Naive thymus-derived CD4-positive, alpha-beta T cell (primary cell): ENCODE measurements at regions not wholly inside any gene's neighbourhood (a gene's known extent, or its start where the extent isn't known, plus 50 kb on each side); places are given as distances from the start of the nearest gene placed in this dataset.
A peak's percentile ranks its signal among the peaks of the same experiment; 100 is the strongest.
"Not testable (repeated sequence)": the region's sequence is repeated elsewhere in the genome, so short reads cannot be mapped to it uniquely, and the experiment has no call there.

Source experiments
- ATAC-seq: fragments of 150-1000 bp; cut with Tn5 transposase; 2 replicates; pipeline ENCODE4 v1.10.0; 2021; ENCODE audit warnings: mild to moderate bottlenecking, moderate library complexity
- CTCF ChIA-PET: fragments of 350-600 bp; sonication (Branson Sonifier 250); formaldehyde crosslinking; loops from one replicate; lab custom pipeline; 2021; ENCODE audit warnings: antibody characterized with exemption; lab: Charles Lee
- POLR2A ChIA-PET: fragments of 350-600 bp; sonication (Branson Sonifier 250); formaldehyde crosslinking; loops from one replicate; lab custom pipeline; 2021; ENCODE audit warnings: antibody characterized with exemption, inconsistent platforms; lab: Charles Lee
- DNase-seq, 9 donors: peaks; one replicate each; pipeline versions ENCODE4 v3.0.0 to v3.0.0-alpha.2; 2020 to 2022; ENCODE audit warnings: mixed read lengths in 1 of 9
- H3K27ac ChIP-seq: one replicate; pipeline ENCODE4 v1.7.0; 2013; ENCODE audit warnings: mild to moderate bottlenecking, low read depth, low read length, moderate library complexity
- H3K27me3 ChIP-seq, 2 donors: one replicate each; pipeline ENCODE4 v1.7.0; 2013; ENCODE audit warnings: low read length in 2 of 2, mild to moderate bottlenecking in 2 of 2, moderate library complexity in 2 of 2; ENCODE audit not compliant: control insufficient read depth in 2 of 2, insufficient read depth in 2 of 2
- H3K36me3 ChIP-seq, 3 experiments: 1 replicate in 2 of 3; 2 replicates in 1 of 3; pipeline ENCODE4 v1.7.0; 2013; ENCODE audit warnings: low read length in 3 of 3, mild to moderate bottlenecking in 3 of 3, moderate library complexity in 1 of 3; ENCODE audit not compliant: insufficient read depth in 3 of 3, control insufficient read depth in 2 of 3
- H3K4me1 ChIP-seq, 2 donors: one replicate each; pipeline ENCODE4 v1.7.0; 2013; ENCODE audit warnings: low read length in 2 of 2, mild to moderate bottlenecking in 2 of 2, moderate library complexity in 1 of 2; ENCODE audit not compliant: control insufficient read depth in 2 of 2, insufficient read depth in 2 of 2
- H3K4me3 ChIP-seq: 2 replicates; pipeline ENCODE4 v1.7.0; 2013; ENCODE audit warnings: mild to moderate bottlenecking, low read length
- H3K9me3 ChIP-seq, 3 experiments: 1 replicate in 2 of 3; 2 replicates in 1 of 3; pipeline ENCODE4 v1.7.0; 2013; ENCODE audit warnings: low read length in 3 of 3; ENCODE audit not compliant: control insufficient read depth in 2 of 3
- H3K27ac Mint-ChIP-seq, 9 donors: one replicate each; pipeline ENCODE4 v1.8.0; 2020 to 2022; ENCODE audit warnings: mixed read lengths in 9 of 9, mild to moderate bottlenecking in 8 of 9, moderate library complexity in 5 of 9, inconsistent platforms in 2 of 9
- H3K27me3 Mint-ChIP-seq, 5 donors: one replicate each; pipeline ENCODE4 v1.8.0; 2021 to 2022; ENCODE audit warnings: mixed read lengths in 5 of 5, mild to moderate bottlenecking in 1 of 5
- H3K36me3 Mint-ChIP-seq, 5 donors: one replicate each; pipeline ENCODE4 v1.8.0; 2020 to 2022; ENCODE audit warnings: mixed read lengths in 5 of 5, mild to moderate bottlenecking in 3 of 5, inconsistent platforms in 1 of 5
- H3K4me1 Mint-ChIP-seq, 7 donors: one replicate each; pipeline ENCODE4 v1.8.0; 2020 to 2022; ENCODE audit warnings: mixed read lengths in 7 of 7, mild to moderate bottlenecking in 3 of 7, inconsistent platforms in 1 of 7
- H3K4me3 Mint-ChIP-seq, 10 donors: one replicate each; pipeline ENCODE4 v1.8.0; 2020 to 2022; ENCODE audit warnings: mild to moderate bottlenecking in 10 of 10, mixed read lengths in 10 of 10, moderate library complexity in 6 of 10, inconsistent platforms in 2 of 10
- H3K9me3 Mint-ChIP-seq, 11 donors: one replicate each; pipeline ENCODE4 v1.8.0; 2020 to 2022; ENCODE audit warnings: mixed read lengths in 11 of 11, mild to moderate bottlenecking in 4 of 11, inconsistent platforms in 1 of 11, moderate library complexity in 1 of 11
- intact Hi-C, 2 donors: fragments of 100-400 bp; cut with micrococcal nuclease; formaldehyde crosslinking; loops; one replicate each; pipeline ENCODE4 v1.15.1; 2023

GRCh38 chrX:73390628-73391567, 56.0 kb upstream of the CDX4 start:
- Histone ChIP-seq H3K36me3 (no peaks in the 10 kb centered on the region), H3K4me3 (no peak overlapping the region), H3K9me3 (no peaks in the 10 kb centered on the region), H3K27ac (no peak overlapping the region), H3K27me3 (no peaks in the 10 kb centered on the region), H3K4me1 (no peaks in the 10 kb centered on the region)
- no peaks in the 10 kb centered on the region for H3K4me1 Mint-ChIP-seq
- ATAC-seq (no peak), DNase-seq (no peak)
- intact Hi-C loops, result no loop called here
- H3K9me3 Mint-ChIP-seq, result peaks cover 0 to 16% (median 2%) of the 10 kb centered on the region in 11 donors
- H3K27ac Mint-ChIP-seq, result peak overlapping the region in 1 of 9 donors; percentile 7
- ChIA-PET POLR2A (no interaction called here), CTCF (no interaction called here)
- no peaks in the 10 kb centered on the region for H3K36me3 Mint-ChIP-seq
- no peaks in the 10 kb centered on the region for H3K27me3 Mint-ChIP-seq
- H3K4me3 Mint-ChIP-seq, result no peak overlapping the region

- CTCF ChIA-PET, result no interaction called here
- no peak overlapping the region for H3K4me3 Mint-ChIP-seq
These were observed 80.2 kb upstream of the CDX4 start for GRCh38 chrX:73366696-73367095.

GRCh38 chrX:73357294-73357693, 89.6 kb upstream of the CDX4 start:
- H3K9me3 ChIP-seq, CTCF ChIA-PET, H3K27me3 ChIP-seq, H3K27ac ChIP-seq, H3K4me3 Mint-ChIP-seq, H3K4me1 ChIP-seq, H3K36me3 ChIP-seq, H3K4me1 Mint-ChIP-seq, intact Hi-C loops, ATAC-seq, H3K4me3 ChIP-seq, H3K9me3 Mint-ChIP-seq, H3K27ac Mint-ChIP-seq, DNase-seq, H3K36me3 Mint-ChIP-seq, POLR2A ChIA-PET: not testable (repeated sequence)
- peaks cover 0 to 14% (median 3%) of the 10 kb centered on the region in 5 donors for H3K27me3 Mint-ChIP-seq

More at GRCh38 chrX:73366696-73367095, 80.2 kb upstream of the CDX4 start:
- DNase-seq (no peak), ATAC-seq (no peak)
- peaks cover 0 to 36% (median 6%) of the 10 kb centered on the region in 11 donors for H3K9me3 Mint-ChIP-seq
- no peak overlapping the region for H3K4me3 ChIP-seq
- intact Hi-C loops, result no loop called here
- H3K27ac Mint-ChIP-seq, result no peak overlapping the region
- H3K27me3 Mint-ChIP-seq, result peaks cover 0 to 6% (median 0%) of the 10 kb centered on the region in 5 donors
- no peaks in the 10 kb centered on the region for H3K9me3 ChIP-seq
- H3K36me3 Mint-ChIP-seq, result no peaks in the 10 kb centered on the region
- POLR2A ChIA-PET, result no interaction called here
- no peaks in the 10 kb centered on the region for H3K36me3 ChIP-seq
- no peak overlapping the region for H3K27ac ChIP-seq
- no peaks in the 10 kb centered on the region for H3K27me3 ChIP-seq
- no peaks in the 10 kb centered on the region for H3K4me1 Mint-ChIP-seq
- H3K4me1 ChIP-seq, result no peaks in the 10 kb centered on the region

- Histone ChIP-seq H3K4me3 (no peak overlapping the region), H3K27ac (no peak overlapping the region), H3K36me3 (no peaks in the 10 kb centered on the region), H3K27me3 (no peaks in the 10 kb centered on the region), H3K4me1 (no peaks in the 10 kb centered on the region), H3K9me3 (no peaks in the 10 kb centered on the region)
- H3K4me3 Mint-ChIP-seq, result no peak overlapping the region
- POLR2A ChIA-PET, result no interaction called here
- no peaks in the 10 kb centered on the region for H3K36me3 Mint-ChIP-seq
- no peak overlapping the region for H3K27ac Mint-ChIP-seq
- no peaks in the 10 kb centered on the region for H3K4me1 Mint-ChIP-seq
- peaks cover 0 to 21% (median 4%) of the 10 kb centered on the region in 11 donors for H3K9me3 Mint-ChIP-seq
- CTCF ChIA-PET, result no interaction called here
- intact Hi-C loops, result no loop called here
- no peak for DNase-seq
- ATAC-seq, result no peak
- peaks cover 0 to 14% (median 10%) of the 10 kb centered on the region in 5 donors for H3K27me3 Mint-ChIP-seq
These were observed 97.9 kb upstream of the CDX4 start for GRCh38 chrX:73348977-73349376.

- Mint-ChIP-seq H3K9me3 (peaks cover 0 to 24% (median 8%) of the 10 kb centered on the region in 11 donors), H3K27ac (no peak overlapping the region), H3K4me3 (no peak overlapping the region), H3K36me3 (peaks cover 0 to 4% (median 0%) of the 10 kb centered on the region in 5 donors), H3K4me1 (no peaks in the 10 kb centered on the region), H3K27me3 (peaks cover 0 to 6% (median 0%) of the 10 kb centered on the region in 5 donors)
- no peak overlapping the region for H3K27ac ChIP-seq
- ChIA-PET POLR2A (no interaction called here), CTCF (no interaction called here)
- H3K4me1 ChIP-seq, result no peaks in the 10 kb centered on the region
- no peaks in the 10 kb centered on the region for H3K9me3 ChIP-seq
- H3K27me3 ChIP-seq, result no peaks in the 10 kb centered on the region
- DNase-seq (no peak), ATAC-seq (no peak)
- intact Hi-C loops, result no loop called here
- H3K4me3 ChIP-seq, result no peak overlapping the region
- no peaks in the 10 kb centered on the region for H3K36me3 ChIP-seq
These were observed 109.5 kb upstream of the CDX4 start for GRCh38 chrX:73337366-73337765.

GRCh38 chrX:73289039-73289438, 74.4 kb upstream of the NAP1L2 start:
- no peaks in the 10 kb centered on the region for H3K36me3 Mint-ChIP-seq
- H3K27ac Mint-ChIP-seq, result no peak overlapping the region
- no peaks in the 10 kb centered on the region for H3K9me3 ChIP-seq
- no peak overlapping the region for H3K27ac ChIP-seq
- no peaks in the 10 kb centered on the region for H3K4me1 Mint-ChIP-seq
- peaks cover 0 to 25% (median 3%) of the 10 kb centered on the region in 11 donors for H3K9me3 Mint-ChIP-seq
- ATAC-seq, result no peak
- ChIA-PET POLR2A (no interaction called here), CTCF (no interaction called here)
- no peak overlapping the region for H3K4me3 Mint-ChIP-seq
- no peaks in the 10 kb centered on the region for H3K27me3 ChIP-seq
- H3K4me3 ChIP-seq, result no peak overlapping the region
- no peaks in the 10 kb centered on the region for H3K36me3 ChIP-seq
- no peaks in the 10 kb centered on the region for H3K4me1 ChIP-seq
- DNase-seq, result no peak
- intact Hi-C loops, result no loop called here
- peaks cover 0 to 2% (median 0%) of the 10 kb centered on the region in 5 donors for H3K27me3 Mint-ChIP-seq

- Histone ChIP-seq H3K4me1 (no peaks in the 10 kb centered on the region), H3K27me3 (no peaks in the 10 kb centered on the region), H3K9me3 (no peaks in the 10 kb centered on the region), H3K27ac (no peak overlapping the region), H3K36me3 (no peaks in the 10 kb centered on the region), H3K4me3 (no peak overlapping the region)
- Mint-ChIP-seq H3K4me1 (no peaks in the 10 kb centered on the region), H3K36me3 (no peaks in the 10 kb centered on the region), H3K27ac (no peak overlapping the region), H3K27me3 (peaks cover 0 to 23% (median 10%) of the 10 kb centered on the region in 5 donors), H3K9me3 (peaks cover 0 to 2% (median 0%) of the 10 kb centered on the region in 11 donors), H3K4me3 (no peak overlapping the region)
- DNase-seq (no peak), ATAC-seq (no peak)
- ChIA-PET CTCF (no interaction called here), POLR2A (no interaction called here)
- intact Hi-C loops, result no loop called here
These were observed 56.1 kb upstream of the NAP1L2 start for GRCh38 chrX:73270753-73271152.
